ENCODE measurements at regions not wholly inside any gene's neighbourhood (a gene's known extent, or its start where the extent isn't known, plus 50 kb on each side); places are given as distances from the start of the nearest gene placed in this dataset.
"Not testable (repeated sequence)": the region's sequence is repeated elsewhere in the genome, so short reads cannot be mapped to it uniquely, and the experiment has no call there.

- POLR2A ChIA-PET; CTCF ChIA-PET; H3K4me1 ChIP-seq (ENCODE audit: control extremely low read depth in 1 of 4, control insufficient read depth in 4 of 4, insufficient read depth in 4 of 4, low read length in 3 of 4); H3K27ac ChIP-seq (ENCODE audit: insufficient read depth in 1 of 2, low read depth in 1 of 2, low read length in 2 of 2, poor library complexity in 1 of 2, severe bottlenecking in 2 of 2); H3K36me3 ChIP-seq (ENCODE audit: control insufficient read depth in 4 of 4, insufficient read depth in 4 of 4, low read length in 3 of 4); DNase-seq; H3K4me3 ChIP-seq (ENCODE audit: control insufficient read depth in 1 of 7, extremely low read depth in 1 of 7, insufficient read depth in 4 of 7, low read depth in 2 of 7, low read length in 6 of 7); H3K27me3 ChIP-seq (replicated peaks in 2 of 5; ENCODE audit: control insufficient read depth in 4 of 5, insufficient read depth in 5 of 5, low read length in 4 of 5); H3K9me3 ChIP-seq (ENCODE audit: control extremely low read depth in 1 of 5, control insufficient read depth in 4 of 5, insufficient read depth in 2 of 5, low read depth in 1 of 5, low read length in 4 of 5): not testable (repeated sequence)
- 100% methylated on average over 1 of the region's 5 CpGs for WGBS (ENCODE audit: insufficient coverage)
Observed at GRCh38 chr2:87275974-87276629, 254.5 kb upstream of the PLGLB1 start.

- CTCF ChIA-PET; H3K4me1 ChIP-seq (ENCODE audit: control extremely low read depth in 1 of 4, control insufficient read depth in 4 of 4, insufficient read depth in 4 of 4, low read length in 3 of 4); H3K4me3 ChIP-seq (ENCODE audit: control insufficient read depth in 1 of 7, extremely low read depth in 1 of 7, insufficient read depth in 4 of 7, low read depth in 2 of 7, low read length in 6 of 7); H3K27me3 ChIP-seq (replicated peaks in 2 of 5; ENCODE audit: control insufficient read depth in 4 of 5, insufficient read depth in 5 of 5, low read length in 4 of 5); H3K27ac ChIP-seq (ENCODE audit: insufficient read depth in 1 of 2, low read depth in 1 of 2, low read length in 2 of 2, poor library complexity in 1 of 2, severe bottlenecking in 2 of 2); POLR2A ChIA-PET; H3K36me3 ChIP-seq (ENCODE audit: control insufficient read depth in 4 of 4, insufficient read depth in 4 of 4, low read length in 3 of 4); H3K9me3 ChIP-seq (ENCODE audit: control extremely low read depth in 1 of 5, control insufficient read depth in 4 of 5, insufficient read depth in 2 of 5, low read depth in 1 of 5, low read length in 4 of 5); DNase-seq: not testable (repeated sequence)
- WGBS (ENCODE audit: insufficient coverage): no CpG with 5 or more reads among the region's 2 CpGs
Observed at GRCh38 chr2:87276673-87277072, 255.0 kb upstream of the PLGLB1 start.

- no CpG with 5 or more reads among the region's 3 CpGs for WGBS (ENCODE audit: insufficient coverage)
- H3K9me3 ChIP-seq (ENCODE audit: control extremely low read depth in 1 of 5, control insufficient read depth in 4 of 5, insufficient read depth in 2 of 5, low read depth in 1 of 5, low read length in 4 of 5); H3K27me3 ChIP-seq (replicated peaks in 2 of 5; ENCODE audit: control insufficient read depth in 4 of 5, insufficient read depth in 5 of 5, low read length in 4 of 5); H3K27ac ChIP-seq (ENCODE audit: insufficient read depth in 1 of 2, low read depth in 1 of 2, low read length in 2 of 2, poor library complexity in 1 of 2, severe bottlenecking in 2 of 2); H3K36me3 ChIP-seq (ENCODE audit: control insufficient read depth in 4 of 4, insufficient read depth in 4 of 4, low read length in 3 of 4); CTCF ChIA-PET; DNase-seq; H3K4me1 ChIP-seq (ENCODE audit: control extremely low read depth in 1 of 4, control insufficient read depth in 4 of 4, insufficient read depth in 4 of 4, low read length in 3 of 4); H3K4me3 ChIP-seq (ENCODE audit: control insufficient read depth in 1 of 7, extremely low read depth in 1 of 7, insufficient read depth in 4 of 7, low read depth in 2 of 7, low read length in 6 of 7); POLR2A ChIA-PET: not testable (repeated sequence)
Observed at GRCh38 chr2:87277734-87278133, 256.1 kb upstream of the PLGLB1 start.

- H3K4me1 ChIP-seq (ENCODE audit: control extremely low read depth in 1 of 4, control insufficient read depth in 4 of 4, insufficient read depth in 4 of 4, low read length in 3 of 4); H3K27ac ChIP-seq (ENCODE audit: insufficient read depth in 1 of 2, low read depth in 1 of 2, low read length in 2 of 2, poor library complexity in 1 of 2, severe bottlenecking in 2 of 2); POLR2A ChIA-PET; H3K9me3 ChIP-seq (ENCODE audit: control extremely low read depth in 1 of 5, control insufficient read depth in 4 of 5, insufficient read depth in 2 of 5, low read depth in 1 of 5, low read length in 4 of 5); H3K27me3 ChIP-seq (replicated peaks in 2 of 5; ENCODE audit: control insufficient read depth in 4 of 5, insufficient read depth in 5 of 5, low read length in 4 of 5); DNase-seq; CTCF ChIA-PET; H3K36me3 ChIP-seq (ENCODE audit: control insufficient read depth in 4 of 4, insufficient read depth in 4 of 4, low read length in 3 of 4); H3K4me3 ChIP-seq (ENCODE audit: control insufficient read depth in 1 of 7, extremely low read depth in 1 of 7, insufficient read depth in 4 of 7, low read depth in 2 of 7, low read length in 6 of 7): not testable (repeated sequence)
- no CpG with 5 or more reads among the region's 10 CpGs for WGBS (ENCODE audit: insufficient coverage)
Observed at GRCh38 chr2:87280596-87281355, 259.1 kb upstream of the PLGLB1 start.

- H3K4me1 ChIP-seq (ENCODE audit: control extremely low read depth in 1 of 4, control insufficient read depth in 4 of 4, insufficient read depth in 4 of 4, low read length in 3 of 4); DNase-seq; H3K27ac ChIP-seq (ENCODE audit: insufficient read depth in 1 of 2, low read depth in 1 of 2, low read length in 2 of 2, poor library complexity in 1 of 2, severe bottlenecking in 2 of 2); H3K27me3 ChIP-seq (replicated peaks in 2 of 5; ENCODE audit: control insufficient read depth in 4 of 5, insufficient read depth in 5 of 5, low read length in 4 of 5); H3K36me3 ChIP-seq (ENCODE audit: control insufficient read depth in 4 of 4, insufficient read depth in 4 of 4, low read length in 3 of 4); H3K9me3 ChIP-seq (ENCODE audit: control extremely low read depth in 1 of 5, control insufficient read depth in 4 of 5, insufficient read depth in 2 of 5, low read depth in 1 of 5, low read length in 4 of 5); POLR2A ChIA-PET; CTCF ChIA-PET; H3K4me3 ChIP-seq (ENCODE audit: control insufficient read depth in 1 of 7, extremely low read depth in 1 of 7, insufficient read depth in 4 of 7, low read depth in 2 of 7, low read length in 6 of 7): not testable (repeated sequence)
- WGBS (ENCODE audit: insufficient coverage): 97% methylated on average over 9 of the region's 18 CpGs
Observed at GRCh38 chr2:87283735-87284470, 262.3 kb upstream of the PLGLB1 start.

- H3K4me1 ChIP-seq (ENCODE audit: control extremely low read depth in 1 of 4, control insufficient read depth in 4 of 4, insufficient read depth in 4 of 4, low read length in 3 of 4); POLR2A ChIA-PET; H3K36me3 ChIP-seq (ENCODE audit: control insufficient read depth in 4 of 4, insufficient read depth in 4 of 4, low read length in 3 of 4); H3K4me3 ChIP-seq (ENCODE audit: control insufficient read depth in 1 of 7, extremely low read depth in 1 of 7, insufficient read depth in 4 of 7, low read depth in 2 of 7, low read length in 6 of 7); H3K27me3 ChIP-seq (replicated peaks in 2 of 5; ENCODE audit: control insufficient read depth in 4 of 5, insufficient read depth in 5 of 5, low read length in 4 of 5); H3K27ac ChIP-seq (ENCODE audit: insufficient read depth in 1 of 2, low read depth in 1 of 2, low read length in 2 of 2, poor library complexity in 1 of 2, severe bottlenecking in 2 of 2); H3K9me3 ChIP-seq (ENCODE audit: control extremely low read depth in 1 of 5, control insufficient read depth in 4 of 5, insufficient read depth in 2 of 5, low read depth in 1 of 5, low read length in 4 of 5); DNase-seq; CTCF ChIA-PET: not testable (repeated sequence)
- WGBS (ENCODE audit: insufficient coverage): no CpG with 5 or more reads among the region's 9 CpGs
Observed at GRCh38 chr2:87284471-87284772, 262.8 kb upstream of the PLGLB1 start.

- CTCF ChIA-PET; H3K36me3 ChIP-seq (ENCODE audit: control insufficient read depth in 4 of 4, insufficient read depth in 4 of 4, low read length in 3 of 4); H3K9me3 ChIP-seq (ENCODE audit: control extremely low read depth in 1 of 5, control insufficient read depth in 4 of 5, insufficient read depth in 2 of 5, low read depth in 1 of 5, low read length in 4 of 5); H3K27ac ChIP-seq (ENCODE audit: insufficient read depth in 1 of 2, low read depth in 1 of 2, low read length in 2 of 2, poor library complexity in 1 of 2, severe bottlenecking in 2 of 2); H3K27me3 ChIP-seq (replicated peaks in 2 of 5; ENCODE audit: control insufficient read depth in 4 of 5, insufficient read depth in 5 of 5, low read length in 4 of 5); H3K4me3 ChIP-seq (ENCODE audit: control insufficient read depth in 1 of 7, extremely low read depth in 1 of 7, insufficient read depth in 4 of 7, low read depth in 2 of 7, low read length in 6 of 7); POLR2A ChIA-PET; H3K4me1 ChIP-seq (ENCODE audit: control extremely low read depth in 1 of 4, control insufficient read depth in 4 of 4, insufficient read depth in 4 of 4, low read length in 3 of 4); DNase-seq: not testable (repeated sequence)
- WGBS (ENCODE audit: insufficient coverage): no CpG with 5 or more reads among the region's 4 CpGs
Observed at GRCh38 chr2:87285139-87285538, 263.5 kb upstream of the PLGLB1 start.
